HG02870 (cell line): ENCODE measurements at regions not wholly inside any gene's neighbourhood (a gene's known extent, or its start where the extent isn't known, plus 50 kb on each side); places are given as distances from the start of the nearest gene placed in this dataset.

ENCODE experiments used
- ATAC-seq: cut with Tn5 transposase; IDR thresholded peaks from one replicate; pipeline ENCODE4 v1.9.1; 2021; ENCODE audit warnings: mild to moderate bottlenecking, moderate library complexity; ENCODE audit not compliant: unreplicated experiment

- peak; percentile 53 for ATAC-seq
These were observed 60.9 kb upstream of the PIP5K1B start for GRCh38 chr9:68643901-68644809.

GRCh38 chr9:68644831-68645230 lies 60.2 kb upstream of the PIP5K1B start:
- no peak for ATAC-seq

GRCh38 chr9:68648164-68648563 lies 56.9 kb upstream of the PIP5K1B start:
- ATAC-seq, result no peak

- ATAC-seq, result no peak
These were observed 56.1 kb upstream of the PIP5K1B start for GRCh38 chr9:68648971-68649370.

- ATAC-seq, result no peak
These were observed 53.7 kb upstream of the PIP5K1B start for GRCh38 chr9:68651280-68651893.

- ATAC-seq, result peak; percentile 85
These were observed 51.9 kb upstream of the PIP5K1B start for GRCh38 chr9:68653141-68653595.

GRCh38 chr9:68654075-68654474 lies 51.0 kb upstream of the PIP5K1B start:
- no peak for ATAC-seq
